ENCODE measurements at regions not wholly inside any gene's neighbourhood (a gene's known extent, or its start where the extent isn't known, plus 50 kb on each side); places are given as distances from the start of the nearest gene placed in this dataset.

- TF ChIP-seq CTCF (IDR thresholded peaks at IDR 0.05; ENCODE audit: insufficient read depth, low read length) (no peak), REST (IDR thresholded peaks at IDR 0.05; ENCODE audit: insufficient replicate concordance, low read depth) (no peak), POLR2AphosphoS5 (IDR thresholded peaks at IDR 0.05; ENCODE audit: low read depth) (no peak), GABPA (IDR thresholded peaks at IDR 0.05; ENCODE audit: low read depth) (no peak), SPI1 (IDR thresholded peaks at IDR 0.05; ENCODE audit: borderline replicate concordance, low read depth) (no peak)
Observed at GRCh38 chr10:8400151-8400550, 345.7 kb downstream of the GATA3 start.

Data from HL-60 (cell line).